Body of pancreas (tissue), 4 donors: ENCODE measurements at regions not wholly inside any gene's neighbourhood (a gene's known extent, or its start where the extent isn't known, plus 50 kb on each side); places are given as distances from the start of the nearest gene placed in this dataset.

Experiments
- ATAC-seq: fragments of 150-250 bp; one replicate; pipeline ENCODE4 v1.9.1; 2016
- DNase-seq, 4 donors: peaks; one replicate each; pipeline ENCODE4 v3.0.0-alpha.2; 2019
- H3K27ac ChIP-seq, 4 donors: fragments of 200-600 bp; sonication (generic); 1 replicate in 3 of 4; 2 replicates in 1 of 4; pipeline versions ENCODE4 v1.5.1 to v1.6.1; 2016 to 2019; ENCODE audit warnings: mild to moderate bottlenecking in 1 of 4, mixed read lengths in 1 of 4, moderate library complexity in 1 of 4
- H3K27me3 ChIP-seq, 2 donors: fragments of 200-600 bp; sonication (generic); one replicate each; pipeline ENCODE4 v1.6.0; 2016; ENCODE audit warnings: mild to moderate bottlenecking in 1 of 2
- H3K36me3 ChIP-seq, 2 donors: fragments of 200-600 bp; sonication (generic); replicated peaks in 1 of 2; 2 replicates each; pipeline ENCODE4 v1.5.1; 2016; ENCODE audit warnings: low read depth in 2 of 2; ENCODE audit not compliant: insufficient read depth in 1 of 2
- H3K4me1 ChIP-seq: fragments of 200-600 bp; sonication (generic); one replicate; pipeline ENCODE4 v1.6.0; 2016
- H3K4me3 ChIP-seq, 2 donors: fragments of 200-600 bp; sonication (generic); 1 replicate in 1 of 2; 2 replicates in 1 of 2; pipeline ENCODE4 v1.5.1; 2016 to 2019
- H3K9me3 ChIP-seq, 3 donors: fragments of 200-600 bp; sonication (generic); 1 replicate in 2 of 3; 2 replicates in 1 of 3; pipeline ENCODE4 v1.5.1; 2016
- CTCF ChIP-seq, 7 experiments: fragments of 450-650 bp in 4 of 7; fragments of 200-600 bp in 3 of 7; sonication (generic) in 3 of 7; IDR thresholded peaks; one replicate each; pipeline ENCODE4 v1.5.1; 2016 to 2019; ENCODE audit warnings: antibody characterized with exemption in 7 of 7
- POLR2A ChIP-seq, 3 donors: fragments of 450-650 bp; IDR thresholded peaks; one replicate each; pipeline ENCODE4 v1.6.1; 2016; ENCODE audit warnings: antibody characterized with exemption in 3 of 3, mild to moderate bottlenecking in 2 of 3
- WGBS, 2 donors: methylation state at CpG; one replicate each; pipeline ENCODE4 v1.1.5; 2017; 5-methylcytosine and 5-hydroxymethylcytosine counted together
- intact Hi-C: fragments of 100-400 bp; cut with DNase I; formaldehyde crosslinking; loops from one replicate; pipeline ENCODE4 v1.15.1; 2023

- Histone ChIP-seq H3K4me1 (no peaks in the 10 kb centered on the region), H3K4me3 (no peak overlapping the region), H3K9me3 (no peaks in the 10 kb centered on the region), H3K27ac (no peak overlapping the region), H3K36me3 (no peaks in the 10 kb centered on the region), H3K27me3 (no peaks in the 10 kb centered on the region)
- 66 to 68% methylated on average over 4 of the region's 4 CpGs for WGBS, 2 donors
- intact Hi-C loops = no loop called here
- no peak for ATAC-seq
- TF ChIP-seq POLR2A (IDR thresholded peaks at IDR 0.05) (no peak), CTCF (IDR thresholded peaks at IDR 0.05) (no peak)
- no peak for DNase-seq
These were observed 154.2 kb downstream of the ESM1 start for GRCh38 chr5:54831233-54831632.

GRCh38 chr5:54829676-54830535, 155.5 kb downstream of the ESM1 start:
- TF ChIP-seq POLR2A (IDR thresholded peaks at IDR 0.05) (no peak), CTCF (IDR thresholded peaks at IDR 0.05) (no peak)
- H3K4me1 ChIP-seq = no peaks in the 10 kb centered on the region
- no peaks in the 10 kb centered on the region for H3K36me3 ChIP-seq
- ATAC-seq (no peak), DNase-seq (no peak)
- no peaks in the 10 kb centered on the region for H3K27me3 ChIP-seq
- no peaks in the 10 kb centered on the region for H3K9me3 ChIP-seq
- H3K4me3 ChIP-seq = no peak overlapping the region
- WGBS, 2 donors = 51 to 55% methylated on average over 4 of the region's 4 CpGs
- intact Hi-C loops = no loop called here
- no peak overlapping the region for H3K27ac ChIP-seq

GRCh38 chr5:54829102-54829501, 156.3 kb downstream of the ESM1 start:
- no peak overlapping the region for H3K27ac ChIP-seq
- ATAC-seq = no peak
- TF ChIP-seq POLR2A (IDR thresholded peaks at IDR 0.05) (no peak), CTCF (IDR thresholded peaks at IDR 0.05) (no peak)
- H3K4me1 ChIP-seq = no peaks in the 10 kb centered on the region
- intact Hi-C loops = no loop called here
- no peaks in the 10 kb centered on the region for H3K36me3 ChIP-seq
- no peaks in the 10 kb centered on the region for H3K27me3 ChIP-seq
- no peaks in the 10 kb centered on the region for H3K9me3 ChIP-seq
- DNase-seq = no peak
- H3K4me3 ChIP-seq = no peak overlapping the region
- WGBS, 2 donors = 71 to 72% methylated on average over 8 of the region's 8 CpGs

GRCh38 chr5:54828151-54828550, 157.2 kb downstream of the ESM1 start:
- ATAC-seq = no peak
- intact Hi-C loops = no loop called here

More at GRCh38 chr5:54828151-54828550, 157.2 kb downstream of the ESM1 start:
- no peaks in the 10 kb centered on the region for H3K36me3 ChIP-seq
- no peaks in the 10 kb centered on the region for H3K4me1 ChIP-seq
- DNase-seq = no peak
- H3K9me3 ChIP-seq = no peaks in the 10 kb centered on the region
- no peak overlapping the region for H3K27ac ChIP-seq
- TF ChIP-seq POLR2A (IDR thresholded peaks at IDR 0.05) = no peak
- no peak for TF ChIP-seq CTCF (IDR thresholded peaks at IDR 0.05)
- no peaks in the 10 kb centered on the region for H3K27me3 ChIP-seq
- H3K4me3 ChIP-seq = no peak overlapping the region
